ELR (cell line): ENCODE measurements at regions not wholly inside any gene's neighbourhood (a gene's known extent, or its start where the extent isn't known, plus 50 kb on each side); places are given as distances from the start of the nearest gene placed in this dataset.
"Not testable (repeated sequence)": the region's sequence is repeated elsewhere in the genome, so short reads cannot be mapped to it uniquely, and the experiment has no call there.

ENCODE experiments used
- DNase-seq: peaks from one replicate; pipeline ENCODE4 v3.0.0-alpha.2; 2015; ENCODE audit warnings: low read depth

DNA sequence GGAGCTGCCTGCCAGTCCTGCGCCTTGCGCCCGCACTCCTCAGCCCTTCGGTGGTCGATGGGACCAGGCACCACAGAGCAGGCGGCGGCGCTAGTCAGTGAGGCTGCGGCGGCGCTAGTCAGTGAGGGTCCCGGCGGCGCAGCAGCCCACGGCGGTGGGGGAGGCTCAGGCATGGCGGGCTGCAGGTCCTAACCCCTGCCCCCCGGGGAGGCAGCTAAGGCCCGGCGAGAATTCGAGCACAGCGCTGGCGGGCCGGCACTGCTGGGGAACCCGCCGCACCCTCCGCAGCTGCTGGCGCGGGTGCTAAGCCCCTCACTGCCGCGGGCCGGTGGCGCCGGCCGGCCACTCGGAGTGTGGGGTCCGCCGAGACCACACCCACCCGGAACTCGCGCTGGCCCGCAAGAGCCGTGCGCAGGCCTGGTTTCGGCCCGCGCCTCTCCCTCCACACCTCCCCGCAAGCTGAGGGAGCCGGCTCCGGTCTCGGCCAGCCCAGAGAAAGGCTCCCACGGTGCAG is 867.4 kb downstream of the DSC3 start:
- no peak for DNase-seq

DNA sequence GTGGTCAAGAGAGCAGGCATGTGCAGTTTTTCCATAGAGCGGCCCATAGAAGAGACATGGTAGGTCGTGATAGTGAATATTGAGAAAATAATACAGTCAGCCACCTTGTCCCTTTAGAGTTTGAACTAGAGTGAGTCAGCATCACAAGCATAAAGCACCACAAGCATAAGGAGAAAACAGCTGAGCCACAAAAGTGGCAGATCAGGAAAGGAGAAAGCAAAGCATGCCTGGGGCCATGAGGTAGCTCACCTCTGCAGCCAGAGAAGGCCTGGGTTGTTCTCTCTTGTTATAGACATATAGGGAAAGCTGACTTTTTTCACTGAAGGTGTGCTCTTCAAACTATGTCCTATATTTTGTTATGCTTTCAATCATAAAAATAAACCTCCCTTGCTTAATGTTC is 879.0 kb downstream of the DSC3 start:
- no peak for DNase-seq

DNA sequence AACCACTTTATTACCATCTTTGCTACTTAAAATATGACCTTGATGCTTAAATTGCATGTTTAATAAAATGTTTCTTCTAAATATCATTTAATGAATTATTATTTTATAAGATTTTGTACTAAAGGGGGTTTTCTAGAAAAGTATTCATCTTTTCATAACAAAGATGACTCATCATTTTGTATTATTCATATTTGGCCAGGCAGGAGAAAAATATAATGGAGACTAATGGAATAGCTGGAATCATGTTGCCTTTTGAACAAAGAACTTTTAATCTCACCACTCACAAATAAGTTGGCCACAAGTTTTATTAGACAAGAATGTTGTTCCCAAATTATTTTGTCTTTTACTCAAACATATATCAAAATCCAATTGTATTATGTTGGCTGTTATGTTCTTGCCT is 882.4 kb downstream of the DSC3 start:
- no peak for DNase-seq

DNA sequence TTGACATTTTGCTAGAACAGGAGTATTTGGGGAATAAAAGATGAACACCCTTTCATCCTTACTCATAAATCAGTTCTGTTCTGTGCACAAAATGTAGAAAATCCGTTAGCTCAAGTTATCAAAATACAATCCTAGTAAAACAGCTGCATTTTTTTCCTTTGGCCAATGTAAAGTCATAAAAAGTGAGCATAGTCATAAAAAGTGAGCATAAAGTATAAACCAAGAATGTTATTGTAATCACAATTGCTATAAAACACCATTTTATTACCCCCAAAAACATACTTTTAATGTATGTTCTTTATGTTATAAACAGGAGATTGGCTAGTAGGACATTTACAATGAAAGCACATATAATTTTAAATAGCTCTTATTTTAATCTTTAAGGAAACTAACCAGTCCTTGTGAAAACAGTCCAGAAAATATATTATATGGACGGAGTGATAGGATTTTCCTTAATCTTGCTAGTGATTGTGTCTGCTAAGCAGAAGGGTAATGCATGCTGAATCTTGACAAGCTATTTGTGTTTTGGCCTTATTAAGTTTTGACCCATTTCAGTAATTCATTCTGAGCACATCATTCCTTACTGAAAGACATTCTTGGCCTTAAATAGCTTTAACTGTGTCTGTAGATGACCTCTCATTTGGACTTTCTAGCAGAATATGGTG is 891.8 kb downstream of the DSC3 start:
- DNase-seq = no peak

DNA sequence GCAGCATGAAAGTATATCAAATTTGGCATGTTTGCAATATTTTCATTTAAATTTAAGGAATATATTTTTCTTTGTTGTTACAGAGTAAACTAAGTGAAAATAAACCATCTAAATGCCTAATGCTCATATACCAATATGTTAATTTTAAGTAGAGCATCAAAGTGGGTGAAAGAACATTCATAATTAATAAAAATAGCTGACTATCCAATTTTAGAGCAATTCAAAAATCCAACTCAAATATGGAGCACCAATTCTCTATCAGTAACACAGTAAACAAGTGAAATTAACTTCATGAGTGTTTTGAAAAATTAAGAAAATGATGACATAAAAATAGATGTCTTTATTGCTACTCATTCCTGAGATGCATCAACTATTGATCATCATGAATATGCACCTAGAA is 893.0 kb downstream of the DSC3 start:
- no peak for DNase-seq

DNA sequence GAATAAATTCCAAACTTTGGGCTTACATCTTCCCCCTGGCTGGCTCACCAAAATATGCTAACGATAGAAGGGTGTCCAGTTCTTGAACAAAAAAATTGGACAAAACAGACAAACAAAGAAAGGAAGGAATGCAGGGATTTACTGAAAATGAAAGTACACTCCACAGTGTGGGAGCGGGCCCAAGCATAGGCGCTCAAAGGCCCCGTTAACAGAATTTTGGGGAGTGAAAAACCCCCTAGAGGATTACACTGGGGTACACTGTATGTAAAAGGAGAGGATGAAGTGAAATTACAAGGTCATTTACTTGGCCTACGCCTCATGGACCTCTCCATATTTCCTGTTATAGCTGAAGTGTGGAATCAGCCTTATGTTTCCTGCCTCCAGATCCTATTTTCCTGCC is 899.7 kb downstream of the DSC3 start:
- DNase-seq = no peak

DNA sequence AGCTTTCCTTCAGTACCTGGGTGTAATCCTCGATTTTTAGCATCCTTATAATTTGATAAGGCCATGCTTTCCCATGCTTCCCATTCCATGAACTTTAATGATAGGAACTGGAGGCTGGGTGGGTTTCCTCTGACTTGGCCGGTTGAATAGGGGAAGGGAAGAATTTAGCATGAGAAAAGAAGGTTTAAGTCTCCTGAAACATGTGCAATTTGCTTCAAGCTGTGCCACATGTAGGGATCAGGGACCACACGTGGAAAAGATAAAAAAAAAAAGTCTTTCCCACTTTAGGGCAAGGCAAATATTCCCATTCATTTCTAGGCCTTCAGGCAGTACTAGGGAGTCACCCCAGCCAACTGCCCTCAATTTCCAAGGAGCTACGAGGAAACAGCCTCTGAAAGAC is 900.3 kb downstream of the DSC3 start:
- DNase-seq = no peak

DNA sequence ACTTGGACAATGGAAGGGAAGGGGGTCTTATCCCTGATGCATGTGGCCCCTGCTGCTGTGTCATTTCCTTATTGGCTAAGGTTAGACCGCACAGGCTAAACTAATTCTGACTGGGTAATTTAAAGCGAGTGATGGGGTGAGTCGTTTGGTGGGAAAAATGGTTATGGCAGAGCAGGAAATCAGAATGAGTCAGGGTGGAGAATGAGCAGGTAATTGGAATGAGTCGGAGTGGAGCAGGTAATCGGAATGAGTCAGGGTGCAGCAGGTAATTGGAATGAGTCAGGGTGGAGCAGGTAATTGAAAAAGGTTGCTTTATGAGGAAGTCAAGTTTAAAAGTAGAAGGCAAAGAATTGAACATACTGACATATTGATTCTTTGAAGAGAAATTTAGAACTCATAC is 901.0 kb downstream of the DSC3 start:
- DNase-seq = not testable (repeated sequence)

DNA sequence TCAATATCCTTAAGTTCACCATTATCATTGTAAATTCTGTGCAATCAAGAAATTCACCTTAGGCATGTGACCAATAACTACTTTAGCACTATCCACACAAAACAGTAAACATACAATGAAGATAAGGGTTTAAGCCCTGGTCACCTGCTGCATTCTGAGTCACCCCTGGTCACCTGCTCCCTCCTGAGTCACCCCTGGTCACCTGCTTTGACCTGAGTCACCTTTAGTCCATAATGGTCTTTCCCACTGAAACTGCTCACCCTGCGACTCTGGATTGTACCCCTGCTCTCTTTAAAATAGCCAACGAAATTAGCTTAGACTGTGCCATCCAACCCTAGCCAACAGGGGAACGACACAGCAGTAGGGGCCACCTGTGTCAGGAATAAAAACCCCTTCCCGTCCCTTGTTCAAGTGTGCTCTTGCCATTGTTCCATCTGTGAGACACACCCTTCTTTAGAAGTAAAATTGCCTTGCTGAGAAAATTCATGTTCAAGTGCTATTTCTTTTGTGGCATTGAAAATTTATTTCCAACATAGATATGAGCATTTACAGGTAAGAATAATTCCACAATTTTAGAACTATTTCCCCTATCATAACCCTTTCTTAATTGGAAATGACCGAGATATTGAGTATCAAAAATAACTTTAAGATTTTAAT is 902.8 kb downstream of the DSC3 start:
- DNase-seq = no peak

DNA sequence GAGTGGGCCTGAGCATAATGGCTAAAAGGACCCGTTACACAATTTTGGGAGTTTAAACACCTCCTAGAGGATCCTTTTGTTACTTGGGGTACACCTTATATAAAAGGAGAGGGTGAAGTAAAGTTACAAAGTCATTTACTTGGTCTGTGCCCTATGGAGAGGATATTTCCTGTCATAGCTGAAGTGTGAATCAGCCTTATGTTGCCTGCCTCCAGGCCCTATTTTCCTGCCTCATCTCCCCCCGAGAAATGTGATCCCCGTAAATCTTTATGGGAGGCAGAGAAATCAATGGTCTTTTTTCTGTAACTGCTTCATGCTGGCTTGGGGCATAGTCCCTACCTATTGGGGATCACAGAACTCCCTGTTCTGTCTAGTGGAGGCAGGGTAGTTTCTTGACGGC is 906.6 kb downstream of the DSC3 start:
- DNase-seq = peak; percentile 70

DNA sequence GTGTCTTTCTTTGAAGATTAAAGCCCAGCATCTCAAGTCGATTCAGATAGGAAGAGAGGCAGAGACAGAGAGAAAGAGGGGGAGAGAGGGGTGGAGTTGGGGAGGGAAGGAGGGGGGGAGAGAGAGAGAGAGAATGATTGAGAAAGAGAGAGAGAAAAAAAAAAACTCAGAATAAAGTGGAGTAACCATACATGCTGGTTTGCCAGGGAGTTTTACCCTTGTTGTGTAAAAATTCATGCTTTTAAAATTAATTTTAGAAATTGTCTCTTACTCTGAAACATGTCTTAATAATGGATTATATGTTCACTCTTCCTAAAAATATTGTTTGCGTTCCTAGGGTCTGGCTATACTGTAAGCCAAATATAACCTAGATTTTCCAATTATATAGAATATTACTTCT is 908.5 kb downstream of the DSC3 start:
- DNase-seq = no peak

DNA sequence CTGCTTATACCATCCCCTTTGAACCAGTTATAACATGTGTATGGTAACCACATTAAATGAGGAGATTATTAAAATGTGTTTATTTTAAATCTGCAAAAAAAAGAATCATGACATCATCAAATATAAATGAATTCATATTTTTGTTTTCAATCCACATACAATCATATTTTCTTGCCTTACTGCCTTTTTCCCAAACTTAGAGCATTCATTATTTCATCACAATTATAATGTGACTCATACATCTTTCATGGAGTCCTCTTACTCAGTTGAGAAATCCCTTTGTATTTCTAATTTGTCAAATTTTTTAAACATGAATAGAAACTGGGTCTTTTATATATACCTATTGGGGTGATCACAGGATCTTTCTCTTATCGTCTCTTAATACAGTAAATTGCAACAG is 909.6 kb downstream of the DSC3 start:
- peak; percentile 62 for DNase-seq

DNA sequence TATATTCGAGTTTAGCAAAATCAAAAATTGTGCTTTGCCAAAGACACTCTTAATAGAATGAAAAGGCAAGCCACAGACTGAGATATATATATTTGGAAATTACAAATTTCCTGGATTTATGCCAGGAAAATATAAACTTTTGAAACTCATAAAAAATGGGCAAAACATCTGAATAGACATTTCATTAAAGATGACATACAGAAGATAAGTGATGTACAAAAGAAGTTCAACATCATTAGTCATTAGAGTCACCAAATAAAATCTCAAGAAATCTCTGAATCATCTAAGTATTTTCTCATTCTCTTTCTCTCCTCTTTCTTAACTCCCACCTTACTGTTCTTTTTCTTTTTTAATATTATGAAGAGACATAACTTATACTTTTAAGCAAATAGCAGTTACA is 921.1 kb downstream of the DSC3 start:
- DNase-seq = peak; percentile 33

DNA sequence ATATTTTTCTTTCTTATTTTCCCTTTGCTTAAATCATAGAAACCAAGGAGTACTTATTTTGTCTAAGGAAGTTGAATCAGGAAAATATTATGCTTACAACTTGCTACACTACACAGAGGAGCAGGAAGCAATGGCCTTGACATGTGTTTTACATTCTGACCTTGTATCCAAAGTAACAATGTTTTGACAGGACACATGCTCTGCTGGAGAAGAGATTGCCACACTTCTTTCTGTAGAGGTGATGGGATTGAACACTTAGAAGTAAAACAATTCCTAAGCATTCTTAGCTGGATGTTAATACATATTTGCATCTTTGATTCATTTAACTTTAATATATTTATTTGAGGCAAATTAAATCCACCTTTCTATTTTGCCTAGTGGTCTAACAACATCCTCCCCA is 929.1 kb downstream of the DSC3 start:
- DNase-seq = no peak

DNA sequence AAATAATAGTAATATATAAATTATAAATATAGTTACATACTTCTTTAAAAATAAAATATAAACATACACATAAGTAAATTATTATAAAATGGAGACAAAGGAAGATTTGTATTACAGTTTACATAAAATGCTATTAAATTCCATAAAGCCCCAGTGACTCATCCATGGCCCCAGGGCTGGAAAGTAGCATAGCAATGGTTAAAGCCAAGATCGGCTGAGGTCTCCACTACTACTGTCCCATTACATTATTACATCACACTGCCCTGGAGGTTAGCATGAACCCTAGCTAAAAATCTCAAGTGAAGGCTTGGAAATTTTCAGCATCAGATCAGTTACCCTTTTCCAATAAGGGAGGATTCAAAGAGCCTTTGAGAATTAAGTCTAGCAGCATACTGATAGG is 936.2 kb downstream of the DSC3 start:
- DNase-seq = peak; percentile 91

DNA sequence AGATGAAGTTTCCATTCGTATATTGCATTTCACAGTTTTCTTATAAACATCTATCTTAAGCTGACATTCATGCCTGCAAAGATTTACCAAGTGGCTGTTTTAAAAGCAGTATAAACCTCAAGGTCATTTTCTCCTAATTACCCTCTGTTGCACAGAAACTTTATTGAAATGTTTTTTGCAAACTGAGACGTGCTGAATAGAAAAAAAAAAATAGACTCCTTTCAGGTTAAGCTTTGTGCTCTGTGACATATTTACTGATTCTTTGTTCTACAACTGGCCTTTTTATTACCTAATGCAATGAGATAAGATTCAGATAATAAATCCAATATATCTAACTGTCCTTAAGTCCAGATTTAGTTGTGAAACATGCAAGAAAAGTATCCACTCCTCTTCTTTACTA is 938.7 kb downstream of the DSC3 start:
- DNase-seq = no peak

DNA sequence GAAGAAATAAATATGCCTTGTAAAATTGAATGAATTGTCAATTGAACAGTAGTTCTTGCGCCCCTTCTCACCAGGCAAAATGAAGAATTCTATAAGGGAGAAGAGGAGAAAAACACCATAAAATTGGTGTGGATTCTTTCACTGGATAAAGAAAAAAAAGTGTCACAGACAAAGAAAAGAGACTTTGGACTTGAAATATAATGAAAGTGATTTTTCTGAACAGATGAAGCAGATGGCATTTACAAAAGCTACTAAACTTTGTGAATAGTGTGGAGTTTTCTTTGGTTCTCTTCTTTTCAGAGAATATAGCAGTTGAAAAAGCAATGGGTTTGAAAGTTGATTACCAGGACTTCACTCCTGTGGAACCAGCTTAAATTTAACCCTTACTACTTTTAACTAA is 945.7 kb downstream of the DSC3 start:
- no peak for DNase-seq

DNA sequence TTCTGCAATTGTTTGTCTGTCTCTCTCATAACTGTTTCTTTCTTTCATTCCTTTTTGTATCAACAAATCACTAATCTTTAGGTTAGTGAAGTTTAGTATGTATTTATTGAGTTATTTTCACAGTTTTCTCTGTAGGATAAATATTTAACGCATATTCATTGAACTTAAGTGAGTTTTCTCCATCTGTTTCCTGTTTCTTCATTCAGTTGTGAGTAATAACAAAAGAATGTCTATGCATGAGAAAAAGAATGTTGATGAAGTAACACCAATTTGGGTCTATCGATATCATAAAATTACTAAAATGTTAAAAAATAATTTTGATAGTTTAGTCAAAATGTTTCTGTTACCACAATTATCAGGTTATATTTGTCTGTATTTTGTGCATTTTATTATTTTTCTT is 948.0 kb downstream of the DSC3 start:
- peak; percentile 79 for DNase-seq

DNA sequence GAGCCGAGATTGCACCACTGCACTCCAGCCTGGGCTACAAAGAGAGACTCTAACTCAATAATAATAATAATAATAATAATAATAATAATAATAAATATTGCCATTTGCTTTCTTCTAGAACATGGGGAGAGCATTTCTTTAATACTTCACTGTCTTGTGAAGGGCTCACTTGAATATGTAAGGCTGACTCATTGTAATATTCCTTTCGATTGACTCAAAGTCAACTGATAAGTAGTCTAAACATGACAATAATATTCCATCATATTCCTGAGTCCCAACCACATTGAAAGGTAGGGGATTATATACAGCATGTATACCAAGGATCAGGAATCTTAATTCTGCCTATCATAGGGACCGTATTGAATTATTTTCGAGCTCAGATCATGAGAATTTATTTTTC is 949.2 kb downstream of the DSC3 start:
- DNase-seq = peak; percentile 63

DNA sequence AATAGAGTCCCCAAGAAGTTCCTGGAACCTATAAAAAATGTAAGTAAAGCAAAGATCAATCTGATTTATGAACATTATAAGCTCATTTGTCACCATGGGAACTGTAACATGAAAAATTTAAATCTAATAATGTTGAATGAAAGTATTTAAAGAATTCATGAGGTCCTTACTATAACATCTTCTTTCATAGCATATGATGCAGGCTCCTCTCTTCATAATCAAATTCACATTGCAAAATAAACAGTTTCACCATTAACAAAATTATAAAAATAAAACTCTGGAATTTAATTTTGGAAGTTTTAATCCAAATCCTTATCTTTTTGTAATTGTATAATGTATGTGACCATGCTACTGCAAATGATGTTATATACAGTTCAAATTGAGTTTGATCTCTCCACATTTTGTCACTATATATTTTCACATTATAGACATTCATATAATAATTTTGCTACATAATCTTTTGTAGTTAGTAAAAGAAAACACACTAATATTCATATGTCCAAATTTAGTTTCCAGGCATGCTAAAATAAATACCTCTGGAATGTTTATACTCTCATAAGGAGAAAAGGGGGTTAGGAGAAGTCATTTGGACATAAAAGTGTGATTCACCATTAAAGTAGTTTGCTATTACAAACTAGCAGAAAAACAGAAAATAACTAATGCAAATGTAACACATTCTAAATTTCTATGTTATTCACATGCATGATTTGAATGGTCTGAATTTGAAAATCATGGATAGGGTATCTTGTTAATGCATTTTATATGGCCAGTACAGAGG is 954.1 kb downstream of the DSC3 start:
- DNase-seq = no peak

DNA sequence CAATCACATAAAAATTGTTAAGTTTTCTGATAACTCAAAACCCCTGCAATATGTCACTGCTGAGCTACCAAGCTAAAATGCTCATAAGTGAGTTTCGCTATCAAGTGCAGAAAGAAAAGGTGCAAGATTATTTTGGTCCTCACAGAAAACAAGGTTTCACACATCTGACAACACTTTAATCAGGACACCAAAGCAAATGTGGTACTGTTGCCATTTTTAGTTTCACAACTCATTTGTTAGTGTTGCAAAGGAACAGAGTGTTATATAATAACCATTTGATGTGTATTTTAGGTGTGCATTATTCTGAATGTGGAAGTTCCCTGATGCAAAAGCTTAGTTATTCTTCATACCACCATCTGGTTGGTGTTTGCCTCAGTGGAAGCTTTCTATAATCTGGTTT is 956.2 kb downstream of the DSC3 start:
- no peak for DNase-seq

DNA sequence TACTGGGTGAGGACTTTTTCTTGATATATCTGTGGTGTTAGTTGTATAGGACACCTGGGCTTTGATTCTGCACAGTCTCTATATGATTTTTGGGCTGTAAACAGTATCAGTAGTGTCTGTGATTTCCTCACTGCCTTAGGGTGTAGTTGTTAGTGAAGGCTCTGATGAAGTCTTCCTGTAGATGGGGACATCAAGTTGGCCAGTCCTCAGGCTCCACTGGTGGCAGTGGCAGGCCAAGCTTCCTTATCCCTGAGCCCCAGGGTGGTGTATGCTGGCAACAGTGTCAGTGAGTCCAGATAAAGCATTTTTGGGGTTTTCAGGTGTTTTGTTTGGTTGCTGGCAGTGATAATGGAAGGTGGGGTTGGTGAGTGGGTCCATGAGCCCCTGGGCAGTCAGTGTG is 961.4 kb downstream of the DSC3 start:
- DNase-seq = peak; percentile 20
